Upper lobe of left lung (tissue), 4 donors: ENCODE measurements at regions not wholly inside any gene's neighbourhood (a gene's known extent, or its start where the extent isn't known, plus 50 kb on each side); places are given as distances from the start of the nearest gene placed in this dataset.

Source experiments
- POLR2A ChIP-seq, 4 donors: fragments of 450-650 bp; IDR thresholded peaks; one replicate each; pipeline ENCODE4 v1.5.1; 2016 to 2017; ENCODE audit warnings: antibody characterized with exemption in 4 of 4, mild to moderate bottlenecking in 2 of 4
- TF ChIP-seq, protein P1 (sequence below), 6 experiments: fragments of 450-650 bp in 4 of 6; fragments of 200-600 bp in 2 of 6; sonication (generic) in 2 of 6; IDR thresholded peaks; one replicate each; pipeline ENCODE4 v1.5.1; 2016 to 2019; ENCODE audit warnings: antibody characterized with exemption in 6 of 6

DNA sequence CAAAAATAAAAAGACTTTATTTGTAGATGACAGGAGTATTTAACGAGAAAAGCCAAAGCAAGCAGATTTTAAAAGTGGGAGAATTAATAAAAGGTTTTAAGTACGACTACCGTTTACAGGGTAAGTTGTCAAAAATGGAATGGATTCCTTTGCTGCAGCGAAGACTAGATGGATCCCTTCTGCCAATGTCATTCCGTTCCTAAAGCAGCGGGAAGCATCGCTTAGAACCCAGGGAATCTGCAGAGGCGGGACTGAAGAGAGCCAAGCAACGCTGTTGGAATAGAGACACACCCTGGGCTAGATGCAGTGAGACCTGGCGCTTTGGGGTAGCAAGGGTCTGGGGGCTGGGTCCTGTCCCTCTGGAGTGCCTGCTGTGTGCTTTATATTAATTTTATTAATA is 303.1 kb upstream of the MKI67 start:
- no peak for TF ChIP-seq POLR2A (IDR thresholded peaks at IDR 0.05)
- TF ChIP-seq, protein P1, sequence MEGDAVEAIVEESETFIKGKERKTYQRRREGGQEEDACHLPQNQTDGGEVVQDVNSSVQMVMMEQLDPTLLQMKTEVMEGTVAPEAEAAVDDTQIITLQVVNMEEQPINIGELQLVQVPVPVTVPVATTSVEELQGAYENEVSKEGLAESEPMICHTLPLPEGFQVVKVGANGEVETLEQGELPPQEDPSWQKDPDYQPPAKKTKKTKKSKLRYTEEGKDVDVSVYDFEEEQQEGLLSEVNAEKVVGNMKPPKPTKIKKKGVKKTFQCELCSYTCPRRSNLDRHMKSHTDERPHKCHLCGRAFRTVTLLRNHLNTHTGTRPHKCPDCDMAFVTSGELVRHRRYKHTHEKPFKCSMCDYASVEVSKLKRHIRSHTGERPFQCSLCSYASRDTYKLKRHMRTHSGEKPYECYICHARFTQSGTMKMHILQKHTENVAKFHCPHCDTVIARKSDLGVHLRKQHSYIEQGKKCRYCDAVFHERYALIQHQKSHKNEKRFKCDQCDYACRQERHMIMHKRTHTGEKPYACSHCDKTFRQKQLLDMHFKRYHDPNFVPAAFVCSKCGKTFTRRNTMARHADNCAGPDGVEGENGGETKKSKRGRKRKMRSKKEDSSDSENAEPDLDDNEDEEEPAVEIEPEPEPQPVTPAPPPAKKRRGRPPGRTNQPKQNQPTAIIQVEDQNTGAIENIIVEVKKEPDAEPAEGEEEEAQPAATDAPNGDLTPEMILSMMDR (IDR thresholded peaks at IDR 0.05), result no peak
